ENCODE measurements at regions not wholly inside any gene's neighbourhood (a gene's known extent, or its start where the extent isn't known, plus 50 kb on each side); places are given as distances from the start of the nearest gene placed in this dataset.
"Not testable (repeated sequence)": the region's sequence is repeated elsewhere in the genome, so short reads cannot be mapped to it uniquely, and the experiment has no call there.

GRCh38 chr7:20083781-20084180 is 133.4 kb downstream of the MACC1 start:
- TF ChIP-seq ZFX (IDR thresholded peaks at IDR 0.05) (no peak), CTCF (conservative IDR thresholded peaks at IDR 0.05) (no peak)
- H3K27ac ChIP-seq = no peak overlapping the region

- TF ChIP-seq ZFX (IDR thresholded peaks at IDR 0.05) = no peak
- TF ChIP-seq CTCF (conservative IDR thresholded peaks at IDR 0.05) = no peak
- no peak overlapping the region for H3K27ac ChIP-seq
These were observed 138.1 kb downstream of the MACC1 start for GRCh38 chr7:20079080-20079479.

GRCh38 chr7:20076835-20077234 is 140.3 kb downstream of the MACC1 start:
- H3K27ac ChIP-seq = no peak overlapping the region

GRCh38 chr7:20075992-20076820 is 141.0 kb downstream of the MACC1 start:
- TF ChIP-seq CTCF (conservative IDR thresholded peaks at IDR 0.05) (no peak), ZFX (IDR thresholded peaks at IDR 0.05) (no peak)
- H3K27ac ChIP-seq = no peak overlapping the region

More at GRCh38 chr7:20076835-20077234, 140.3 kb downstream of the MACC1 start:
- TF ChIP-seq CTCF (conservative IDR thresholded peaks at IDR 0.05) (no peak), ZFX (IDR thresholded peaks at IDR 0.05) (no peak)

GRCh38 chr7:20075440-20075839 is 141.7 kb downstream of the MACC1 start:
- no peak overlapping the region for H3K27ac ChIP-seq
- no peak for TF ChIP-seq CTCF (conservative IDR thresholded peaks at IDR 0.05)
- no peak for TF ChIP-seq ZFX (IDR thresholded peaks at IDR 0.05)

GRCh38 chr7:20068004-20068403 is 149.2 kb downstream of the MACC1 start:
- not testable (repeated sequence) for H3K27ac ChIP-seq

GRCh38 chr7:20064974-20065862 is 152.0 kb downstream of the MACC1 start:
- TF ChIP-seq CTCF (conservative IDR thresholded peaks at IDR 0.05) (no peak), ZFX (IDR thresholded peaks at IDR 0.05) (no peak)
- H3K27ac ChIP-seq = no peak overlapping the region

Data from C4-2B (cell line).